ENCODE measurements at regions not wholly inside any gene's neighbourhood (a gene's known extent, or its start where the extent isn't known, plus 50 kb on each side); places are given as distances from the start of the nearest gene placed in this dataset.
"Not testable (repeated sequence)": the region's sequence is repeated elsewhere in the genome, so short reads cannot be mapped to it uniquely, and the experiment has no call there.

DNA sequence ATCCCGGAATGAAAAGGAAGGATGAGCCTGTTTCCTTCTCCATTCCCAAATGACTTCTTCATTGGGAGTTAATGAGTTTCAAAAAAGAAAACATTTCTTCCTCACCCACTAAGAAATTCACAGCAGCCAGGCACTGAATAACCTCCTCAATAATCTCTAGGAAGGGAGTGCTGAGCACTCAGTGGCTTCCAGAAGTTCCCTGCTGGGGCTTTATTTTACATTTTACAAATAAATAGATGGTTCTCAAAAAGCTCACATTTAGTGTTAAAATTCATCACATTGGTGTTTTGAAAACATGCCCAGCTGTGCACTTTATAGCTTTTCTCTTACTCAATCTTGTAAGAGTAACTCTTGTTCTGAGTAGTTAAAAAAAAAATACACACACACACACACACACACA lies 148.9 kb upstream of the PFKP start:
- peak in 1 of 5 experiments; percentile 17 for DNase-seq

GRCh38 chr10:2917926-2918325 lies 149.4 kb upstream of the PFKP start:
- DNase-seq, result no peak

- no peak for DNase-seq
Observed at GRCh38 chr10:2915412-2915811, 151.9 kb upstream of the PFKP start.

GRCh38 chr10:2914741-2915140 lies 152.6 kb upstream of the PFKP start:
- no peak for DNase-seq

DNA sequence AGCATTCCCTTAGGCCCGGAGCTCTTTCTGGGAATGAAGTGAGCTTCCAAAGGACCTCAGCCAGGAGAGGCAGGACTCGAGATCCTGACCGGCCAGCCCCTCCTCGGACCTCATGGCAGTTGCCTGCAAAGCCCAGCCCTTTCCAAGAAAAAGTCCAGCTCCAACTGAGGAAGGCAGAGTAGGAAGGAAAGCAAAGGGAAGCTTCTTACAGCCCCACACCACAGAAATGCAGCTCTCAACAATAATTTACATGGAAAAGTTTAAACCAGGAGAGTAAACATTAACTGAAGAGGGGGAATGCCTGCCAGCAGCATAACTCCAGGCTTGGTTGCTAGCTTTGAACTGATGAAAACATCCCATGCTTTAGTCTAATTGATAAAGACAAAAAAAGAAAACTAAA lies 153.9 kb upstream of the PFKP start:
- no peak for DNase-seq

DNA sequence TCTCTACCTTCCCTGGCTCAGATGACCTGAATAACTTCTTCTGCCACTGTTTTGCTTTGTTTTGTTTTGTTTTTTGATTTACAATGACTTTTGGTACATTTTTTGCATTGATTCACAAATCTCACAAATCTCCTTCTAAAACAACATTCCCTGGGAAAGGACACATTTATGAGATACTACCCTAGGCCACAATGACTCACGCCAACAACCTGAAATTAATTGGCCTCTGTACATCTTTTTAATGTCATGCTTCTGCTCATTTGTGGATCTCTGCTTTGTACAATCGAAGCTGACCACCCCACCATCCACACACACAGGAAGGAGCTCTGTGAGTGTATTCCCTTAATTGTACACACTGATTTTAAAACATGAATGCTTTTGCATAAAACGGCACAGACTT lies 156.7 kb upstream of the PFKP start:
- DNase-seq, result no peak

DNA sequence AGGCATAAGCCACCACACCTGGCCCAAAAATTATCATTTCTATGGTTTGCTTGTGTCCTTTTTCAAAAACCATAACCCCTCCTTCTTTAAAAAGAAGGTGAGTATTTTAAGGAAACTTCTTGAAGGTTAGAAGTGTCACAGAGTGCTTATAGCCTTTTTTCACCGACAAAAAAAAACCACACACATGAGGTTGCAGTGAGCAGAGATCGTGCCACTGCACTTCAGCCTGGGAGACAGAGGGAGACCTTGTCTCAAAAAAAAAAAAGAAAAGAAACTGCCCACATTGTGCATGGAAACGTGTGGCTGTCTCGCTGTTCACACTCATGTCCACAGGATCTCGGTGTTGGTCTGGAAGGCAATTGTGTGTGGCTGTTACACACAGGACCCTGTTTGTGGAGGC lies 157.4 kb upstream of the PFKP start:
- peak in 1 of 5 experiments; percentile 40 for DNase-seq

DNA sequence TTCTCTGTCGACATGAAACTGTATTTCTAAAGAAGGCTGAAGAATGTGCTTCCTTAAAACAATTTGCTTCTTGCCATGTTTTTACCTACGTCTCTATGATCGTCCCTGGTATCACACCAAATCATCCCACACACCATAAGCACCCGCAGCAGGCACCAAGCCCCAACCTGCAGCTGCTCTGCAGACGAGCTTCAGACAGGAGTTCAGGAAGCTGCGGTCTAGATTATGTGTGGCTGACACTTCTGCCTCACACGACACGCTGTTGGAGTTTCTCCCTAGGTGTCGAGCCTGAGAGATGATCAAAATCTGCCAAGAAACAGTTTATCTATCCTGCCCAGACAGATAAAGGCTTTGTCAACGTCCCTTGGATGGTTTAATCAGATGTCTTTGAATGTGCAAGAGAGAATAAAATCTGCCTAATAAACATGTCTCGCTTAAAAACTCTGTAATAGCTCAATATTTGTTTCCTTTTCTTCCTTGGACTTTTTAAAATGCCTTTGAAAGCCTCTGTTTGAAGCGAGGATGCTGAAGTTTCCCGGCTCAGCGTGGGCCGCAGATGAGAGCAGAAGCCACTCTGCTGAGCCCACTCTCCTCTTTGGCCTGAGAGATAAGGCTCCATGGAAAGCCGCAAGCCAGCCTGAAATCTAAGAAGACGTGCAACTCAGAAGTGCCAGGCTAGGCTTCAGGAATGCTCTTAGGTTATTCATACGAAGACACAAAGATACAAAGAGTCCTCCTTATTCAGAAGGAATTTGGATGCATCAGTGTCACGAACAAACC lies 158.3 kb upstream of the PFKP start:
- DNase-seq, result peak in 1 of 5 experiments; percentile 88

DNA sequence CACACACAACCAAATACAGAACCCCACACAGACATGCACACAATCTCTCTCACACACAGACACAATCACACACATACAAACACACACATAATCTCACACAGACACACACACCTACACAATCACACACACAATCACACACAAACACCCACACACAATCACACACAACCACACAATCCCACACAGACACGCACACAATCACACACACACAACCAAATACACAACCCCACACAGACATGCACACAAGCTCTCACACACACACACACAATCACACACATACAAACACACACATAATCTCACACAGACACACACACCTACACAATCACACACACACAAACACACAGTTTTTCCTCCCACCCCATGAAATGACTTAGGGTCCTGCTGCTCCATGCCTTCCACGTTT lies 160.4 kb upstream of the PFKP start:
- DNase-seq, result no peak

DNA sequence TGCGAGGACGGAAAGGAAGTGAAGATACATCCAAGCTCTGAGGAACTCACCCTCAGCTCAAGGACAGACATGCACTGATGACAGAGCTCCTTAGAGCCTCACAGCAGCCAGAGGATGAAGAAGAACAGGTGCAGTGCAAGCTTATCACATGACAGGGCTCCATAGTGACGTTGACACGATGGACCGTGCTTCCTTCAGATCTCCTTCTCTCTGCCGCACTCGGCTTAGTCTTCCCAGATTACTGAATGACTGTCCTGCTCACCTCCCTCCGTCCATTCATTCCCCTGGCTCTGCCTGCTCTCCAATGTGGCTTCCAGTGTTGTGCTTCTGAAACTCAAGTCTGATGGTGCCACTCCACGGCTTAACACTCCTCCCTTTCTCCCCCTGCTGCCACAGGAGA lies 161.5 kb upstream of the PFKP start:
- no peak for DNase-seq

GRCh38 chr10:2900530-2900929 lies 166.8 kb upstream of the PFKP start:
- no peak for DNase-seq

DNA sequence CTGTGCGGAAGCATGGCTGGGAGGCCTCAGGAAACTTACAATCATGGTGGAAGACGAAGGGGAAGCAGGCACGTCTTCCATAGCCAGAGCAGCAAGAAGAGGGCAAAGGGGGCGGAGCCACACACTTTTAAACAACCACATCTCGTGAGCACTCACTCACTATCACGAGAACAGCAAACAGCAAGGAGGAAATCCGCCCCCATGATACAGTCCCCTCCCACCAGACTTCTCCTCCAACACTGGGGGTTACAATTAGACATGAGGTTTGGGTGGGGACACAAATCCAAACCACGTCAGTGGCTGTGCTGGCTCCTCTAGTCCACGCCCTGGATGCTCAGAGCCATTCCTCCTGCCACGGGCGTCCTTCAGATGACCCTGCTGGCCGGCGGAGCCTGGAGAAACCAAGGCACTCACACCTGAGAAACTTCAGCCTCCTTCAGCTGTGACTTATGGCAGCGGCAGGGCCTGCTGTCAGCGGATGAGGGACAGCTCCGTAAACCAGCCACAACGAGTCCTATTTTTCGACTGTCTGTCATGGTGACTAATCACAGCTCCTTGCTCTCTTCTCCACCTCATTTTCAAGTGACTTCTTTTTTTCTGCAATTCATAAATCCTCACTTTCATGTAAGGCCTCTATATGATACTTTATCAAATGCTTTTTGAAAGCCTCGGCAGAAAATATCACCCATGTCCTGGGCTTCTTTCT lies 167.9 kb upstream of the PFKP start:
- DNase-seq, result no peak

- no peak for DNase-seq
Observed at GRCh38 chr10:2898509-2898860, 168.9 kb upstream of the PFKP start.

- peak in 1 of 5 experiments; percentile 77 for DNase-seq
Observed at GRCh38 chr10:2897619-2898508, 169.5 kb upstream of the PFKP start.

DNA sequence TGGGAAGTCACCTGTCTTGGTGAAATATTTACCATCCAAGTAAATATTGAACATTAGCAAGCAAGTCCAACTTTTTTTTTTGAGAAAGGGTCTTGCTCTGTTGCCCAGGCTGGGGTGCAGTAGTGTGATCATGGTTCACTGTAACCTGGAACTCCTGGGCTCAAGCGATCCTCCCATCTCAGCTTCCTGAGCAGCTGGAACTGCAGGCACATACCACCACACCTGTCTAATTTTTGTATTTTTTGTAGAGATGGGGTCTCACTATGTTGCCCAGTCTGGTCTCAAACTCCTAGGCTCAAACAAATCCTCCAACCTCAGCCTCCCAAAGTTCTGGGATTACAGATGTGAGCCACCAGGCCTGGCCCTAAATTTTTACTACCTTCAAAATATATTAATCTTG lies 171.0 kb upstream of the PFKP start:
- DNase-seq, result not testable (repeated sequence)

- no peak for DNase-seq
Observed at GRCh38 chr10:2895594-2896196, 171.7 kb upstream of the PFKP start.

- no peak for DNase-seq
Observed at GRCh38 chr10:2893991-2894390, 173.4 kb upstream of the PFKP start.

DNA sequence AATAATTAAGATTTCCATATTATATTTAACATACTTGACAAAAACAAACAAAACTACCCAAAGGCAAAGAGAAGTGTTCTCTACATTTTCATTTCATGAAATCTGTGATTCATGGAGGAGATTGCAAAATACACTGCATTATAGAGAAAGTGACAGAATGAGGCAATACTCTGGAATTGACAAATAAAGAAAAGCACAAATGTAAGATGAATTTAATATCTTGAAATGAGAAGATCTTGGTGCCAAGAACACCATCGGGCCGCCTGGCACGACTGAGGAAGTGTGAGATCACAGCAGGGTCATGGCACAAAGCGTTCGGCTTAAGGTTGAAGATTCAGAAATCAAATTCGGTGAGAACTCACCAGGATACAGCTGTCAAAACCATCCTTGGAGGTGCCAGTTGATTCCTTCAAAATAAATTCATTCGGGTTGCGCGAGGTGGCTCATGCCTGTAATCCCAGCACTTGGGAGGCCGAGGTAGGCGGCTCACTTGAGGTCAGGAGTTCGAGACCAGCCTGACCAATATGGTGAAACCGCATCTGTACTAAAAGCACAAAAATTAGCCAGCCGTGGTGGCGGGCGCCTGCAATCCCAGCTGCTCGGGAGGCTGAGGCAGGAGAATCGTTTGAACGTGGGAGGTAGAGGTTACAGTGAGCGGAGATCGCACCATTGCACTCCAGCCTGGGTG lies 174.0 kb upstream of the PFKP start:
- no peak for DNase-seq

- no peak for DNase-seq
Observed at GRCh38 chr10:2891770-2892124, 175.6 kb upstream of the PFKP start.

DNA sequence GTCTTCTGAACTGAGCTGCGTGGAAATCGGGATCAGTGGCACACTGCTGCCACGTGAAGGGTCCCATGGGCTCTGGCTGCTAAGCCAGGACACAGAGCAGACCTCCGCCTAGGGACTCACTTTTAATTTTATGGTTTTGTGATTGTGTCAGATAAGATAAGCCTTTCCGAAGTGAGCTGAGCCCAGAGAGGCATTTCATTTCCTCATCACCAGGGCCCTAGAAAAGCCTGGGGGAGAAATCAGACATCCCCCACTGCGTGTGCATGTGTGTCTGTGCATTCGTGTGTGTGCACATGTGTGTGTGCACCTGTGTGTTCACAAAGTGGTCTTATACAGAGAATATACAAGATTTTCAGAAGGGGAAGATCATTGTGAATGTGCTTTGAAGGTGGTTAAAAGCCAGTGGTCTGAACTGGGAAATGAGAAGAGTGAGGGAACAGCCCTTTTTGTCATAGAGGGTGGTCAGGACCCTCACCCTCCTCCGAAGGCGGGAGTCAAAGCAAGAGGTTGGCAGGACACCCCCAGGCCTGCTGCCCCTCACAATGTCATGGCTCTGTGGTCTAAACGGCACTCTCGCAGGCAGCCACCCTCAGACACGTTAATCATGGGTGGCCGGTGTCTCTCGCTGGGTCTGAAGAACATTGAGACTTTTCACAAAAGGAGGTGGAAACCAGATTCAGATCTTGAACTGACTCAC lies 176.1 kb upstream of the PFKP start:
- DNase-seq, result peak in 1 of 5 experiments; percentile 27

DNA sequence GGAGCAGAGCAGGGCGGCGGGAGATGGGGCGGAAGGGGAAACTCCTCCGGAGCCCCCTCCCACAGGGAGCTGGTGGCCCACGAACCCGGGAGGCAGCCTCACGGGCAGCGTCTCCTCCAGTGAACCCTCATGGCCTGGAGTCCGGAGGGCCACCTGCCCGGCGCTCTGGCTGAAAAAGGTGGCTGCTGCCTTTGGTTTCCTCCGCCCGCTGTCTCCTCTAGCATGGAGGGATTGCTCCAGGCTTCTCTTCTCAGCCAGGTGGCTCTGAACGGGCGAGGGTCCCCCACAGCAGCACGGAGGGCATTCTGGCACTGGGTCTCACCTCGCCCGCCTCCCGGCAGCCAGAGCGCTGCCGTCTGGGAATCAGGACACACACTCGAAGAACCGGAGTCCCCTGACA lies 177.3 kb upstream of the PFKP start:
- DNase-seq, result no peak
